Uterus (tissue), 3 donors: ENCODE measurements at regions not wholly inside any gene's neighbourhood (a gene's known extent, or its start where the extent isn't known, plus 50 kb on each side); places are given as distances from the start of the nearest gene placed in this dataset.

ENCODE experiments used
- DNase-seq, 2 donors: peaks; one replicate each; pipeline ENCODE4 v3.0.0-alpha.2; 2019 to 2020
- H3K27ac ChIP-seq, 2 donors: fragments of 200-600 bp; sonication (generic); 1 replicate in 1 of 2; 2 replicates in 1 of 2; pipeline ENCODE4 v1.5.1; 2016 to 2018
- H3K27me3 ChIP-seq, 2 donors: fragments of 200-600 bp; sonication (generic); one replicate each; pipeline ENCODE4 v1.5.1; 2018 to 2019; ENCODE audit warnings: control low read depth in 1 of 2
- H3K36me3 ChIP-seq, 2 donors: fragments of 200-600 bp; sonication (generic); one replicate each; pipeline ENCODE4 v1.5.1; 2019; ENCODE audit warnings: control low read depth in 1 of 2
- H3K4me1 ChIP-seq, 2 donors: fragments of 200-600 bp; sonication (generic); one replicate each; pipeline ENCODE4 v1.5.1; 2018 to 2019; ENCODE audit warnings: control low read depth in 1 of 2
- H3K4me3 ChIP-seq, 2 donors: fragments of 200-600 bp; sonication (generic); 1 replicate in 1 of 2; 2 replicates in 1 of 2; pipeline ENCODE4 v1.5.1; 2018 to 2019; ENCODE audit warnings: mild to moderate bottlenecking in 1 of 2
- H3K9me3 ChIP-seq, 2 donors: fragments of 200-600 bp; sonication (generic); one replicate each; pipeline ENCODE4 v1.5.1; 2019; ENCODE audit warnings: control low read depth in 1 of 2
- POLR2A ChIP-seq, 2 donors: fragments of 450-650 bp; IDR thresholded peaks; one replicate each; pipeline ENCODE4 v1.6.1; 2016; ENCODE audit warnings: antibody characterized with exemption in 2 of 2, mild to moderate bottlenecking in 1 of 2, moderate library complexity in 1 of 2
- intact Hi-C: fragments of 100-400 bp; cut with DNase I; formaldehyde crosslinking; loops from one replicate; pipeline ENCODE4 v1.15.1; 2023; ENCODE audit warnings: low total_unique reads
- TF ChIP-seq, protein P1 (sequence below), 4 experiments: fragments of 200-600 bp in 2 of 4; fragments of 450-650 bp in 2 of 4; sonication (generic) in 2 of 4; IDR thresholded peaks; one replicate each; pipeline ENCODE4 v1.5.1; 2016 to 2019; ENCODE audit warnings: antibody characterized with exemption in 4 of 4, mild to moderate bottlenecking in 2 of 4, moderate library complexity in 1 of 4
- donor health status: DM: yes; HTN: yes; CAD: no.

- TF ChIP-seq, protein P1, sequence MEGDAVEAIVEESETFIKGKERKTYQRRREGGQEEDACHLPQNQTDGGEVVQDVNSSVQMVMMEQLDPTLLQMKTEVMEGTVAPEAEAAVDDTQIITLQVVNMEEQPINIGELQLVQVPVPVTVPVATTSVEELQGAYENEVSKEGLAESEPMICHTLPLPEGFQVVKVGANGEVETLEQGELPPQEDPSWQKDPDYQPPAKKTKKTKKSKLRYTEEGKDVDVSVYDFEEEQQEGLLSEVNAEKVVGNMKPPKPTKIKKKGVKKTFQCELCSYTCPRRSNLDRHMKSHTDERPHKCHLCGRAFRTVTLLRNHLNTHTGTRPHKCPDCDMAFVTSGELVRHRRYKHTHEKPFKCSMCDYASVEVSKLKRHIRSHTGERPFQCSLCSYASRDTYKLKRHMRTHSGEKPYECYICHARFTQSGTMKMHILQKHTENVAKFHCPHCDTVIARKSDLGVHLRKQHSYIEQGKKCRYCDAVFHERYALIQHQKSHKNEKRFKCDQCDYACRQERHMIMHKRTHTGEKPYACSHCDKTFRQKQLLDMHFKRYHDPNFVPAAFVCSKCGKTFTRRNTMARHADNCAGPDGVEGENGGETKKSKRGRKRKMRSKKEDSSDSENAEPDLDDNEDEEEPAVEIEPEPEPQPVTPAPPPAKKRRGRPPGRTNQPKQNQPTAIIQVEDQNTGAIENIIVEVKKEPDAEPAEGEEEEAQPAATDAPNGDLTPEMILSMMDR (IDR thresholded peaks at IDR 0.05), result no peak
- no peak for TF ChIP-seq POLR2A (IDR thresholded peaks at IDR 0.05)
- intact Hi-C loops, result no loop called here
- no peak for DNase-seq
- no peaks in the 10 kb centered on the region for H3K9me3 ChIP-seq
- no peak overlapping the region for H3K4me3 ChIP-seq
- no peaks in the 10 kb centered on the region for H3K36me3 ChIP-seq
- no peak overlapping the region for H3K27ac ChIP-seq
- no peaks in the 10 kb centered on the region for H3K27me3 ChIP-seq
- no peaks in the 10 kb centered on the region for H3K4me1 ChIP-seq
Measured at GRCh38 chr17:34719569-34719968, 140.2 kb downstream of the TMEM132E start.

GRCh38 chr17:34717092-34717491 lies 137.7 kb downstream of the TMEM132E start:
- Histone ChIP-seq H3K27ac (no peak overlapping the region), H3K36me3 (no peaks in the 10 kb centered on the region), H3K27me3 (no peaks in the 10 kb centered on the region), H3K4me1 (no peaks in the 10 kb centered on the region), H3K4me3 (no peak overlapping the region), H3K9me3 (no peaks in the 10 kb centered on the region)
- DNase-seq, result no peak
- intact Hi-C loops, result no loop called here
- TF ChIP-seq, protein P1 (IDR thresholded peaks at IDR 0.05), result no peak
- TF ChIP-seq POLR2A (IDR thresholded peaks at IDR 0.05), result no peak

GRCh38 chr17:34716291-34716690 lies 136.9 kb downstream of the TMEM132E start:
- Histone ChIP-seq H3K9me3 (no peaks in the 10 kb centered on the region), H3K27ac (no peak overlapping the region), H3K27me3 (no peaks in the 10 kb centered on the region), H3K4me1 (no peaks in the 10 kb centered on the region), H3K36me3 (no peaks in the 10 kb centered on the region), H3K4me3 (no peak overlapping the region)
- intact Hi-C loops, result no loop called here
- DNase-seq, result no peak
- no peak for TF ChIP-seq POLR2A (IDR thresholded peaks at IDR 0.05)
- TF ChIP-seq, protein P1 (IDR thresholded peaks at IDR 0.05), result no peak

- intact Hi-C loops, result no loop called here
- Histone ChIP-seq H3K4me1 (no peaks in the 10 kb centered on the region), H3K9me3 (no peaks in the 10 kb centered on the region), H3K27me3 (no peaks in the 10 kb centered on the region), H3K27ac (no peak overlapping the region), H3K4me3 (no peak overlapping the region), H3K36me3 (no peaks in the 10 kb centered on the region)
- no peak for TF ChIP-seq POLR2A (IDR thresholded peaks at IDR 0.05)
- TF ChIP-seq, protein P1 (IDR thresholded peaks at IDR 0.05), result no peak
- no peak for DNase-seq
Measured at GRCh38 chr17:34715504-34715903, 136.1 kb downstream of the TMEM132E start.

GRCh38 chr17:34714475-34715410 lies 135.4 kb downstream of the TMEM132E start:
- no peaks in the 10 kb centered on the region for H3K27me3 ChIP-seq
- H3K4me3 ChIP-seq, result no peak overlapping the region
- no peak overlapping the region for H3K27ac ChIP-seq
- intact Hi-C loops, result no loop called here
- H3K36me3 ChIP-seq, result no peaks in the 10 kb centered on the region
- no peaks in the 10 kb centered on the region for H3K4me1 ChIP-seq
- DNase-seq, result no peak
- TF ChIP-seq, protein P1 (IDR thresholded peaks at IDR 0.05), result no peak
- no peak for TF ChIP-seq POLR2A (IDR thresholded peaks at IDR 0.05)
- H3K9me3 ChIP-seq, result no peaks in the 10 kb centered on the region
